ENCODE measurements at regions not wholly inside any gene's neighbourhood (a gene's known extent, or its start where the extent isn't known, plus 50 kb on each side); places are given as distances from the start of the nearest gene placed in this dataset.

DNA sequence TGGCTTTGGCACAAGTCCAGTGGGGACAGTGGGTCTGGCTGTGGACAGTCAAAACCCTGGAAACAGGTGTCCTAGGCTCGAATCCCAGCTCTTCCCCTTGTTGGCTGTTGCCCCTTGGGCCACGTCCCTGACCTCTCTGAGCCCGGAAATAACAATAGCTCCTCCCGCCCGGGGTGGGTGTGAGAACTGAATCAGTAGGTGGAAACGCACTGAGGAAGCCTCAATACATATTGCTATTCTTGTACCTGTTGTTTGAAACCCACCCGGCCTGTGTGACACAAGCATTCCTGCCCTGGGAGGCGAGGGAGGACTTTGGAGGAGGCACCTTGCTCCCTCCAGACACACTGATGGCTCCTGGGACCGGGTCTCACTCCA, 134.1 kb downstream of the OLFM1 start:
- peaks cover 1 to 3% of the 10 kb centered on the region in 2 donors for H3K9me3 ChIP-seq (ENCODE audit: control insufficient read depth in 2 of 2, insufficient read depth in 1 of 2, low read length in 1 of 2)
- peaks cover 0 to 21% of the 10 kb centered on the region in 2 donors for H3K4me1 ChIP-seq (ENCODE audit: control insufficient read depth in 2 of 2, insufficient read depth in 2 of 2, low read length in 2 of 2)
- H3K27me3 ChIP-seq (ENCODE audit: control insufficient read depth in 2 of 2, insufficient read depth in 1 of 2, low read length in 1 of 2), result peaks cover 0 to 9% of the 10 kb centered on the region in 2 donors
- no peaks in the 10 kb centered on the region for H3K36me3 ChIP-seq (ENCODE audit: control insufficient read depth in 2 of 2, insufficient read depth in 2 of 2, low read length in 1 of 2)
- DNase-seq (ENCODE audit: low read depth in 6 of 9, low spot score in 9 of 9), result no peak
- no peak overlapping the region for H3K27ac ChIP-seq (ENCODE audit: low read depth in 1 of 2, low read length in 1 of 2)
- no peak overlapping the region for H3K4me3 ChIP-seq (ENCODE audit: low read length in 2 of 2)
- WGBS, result 82% methylated on average over 9 of the region's 9 CpGs

DNA sequence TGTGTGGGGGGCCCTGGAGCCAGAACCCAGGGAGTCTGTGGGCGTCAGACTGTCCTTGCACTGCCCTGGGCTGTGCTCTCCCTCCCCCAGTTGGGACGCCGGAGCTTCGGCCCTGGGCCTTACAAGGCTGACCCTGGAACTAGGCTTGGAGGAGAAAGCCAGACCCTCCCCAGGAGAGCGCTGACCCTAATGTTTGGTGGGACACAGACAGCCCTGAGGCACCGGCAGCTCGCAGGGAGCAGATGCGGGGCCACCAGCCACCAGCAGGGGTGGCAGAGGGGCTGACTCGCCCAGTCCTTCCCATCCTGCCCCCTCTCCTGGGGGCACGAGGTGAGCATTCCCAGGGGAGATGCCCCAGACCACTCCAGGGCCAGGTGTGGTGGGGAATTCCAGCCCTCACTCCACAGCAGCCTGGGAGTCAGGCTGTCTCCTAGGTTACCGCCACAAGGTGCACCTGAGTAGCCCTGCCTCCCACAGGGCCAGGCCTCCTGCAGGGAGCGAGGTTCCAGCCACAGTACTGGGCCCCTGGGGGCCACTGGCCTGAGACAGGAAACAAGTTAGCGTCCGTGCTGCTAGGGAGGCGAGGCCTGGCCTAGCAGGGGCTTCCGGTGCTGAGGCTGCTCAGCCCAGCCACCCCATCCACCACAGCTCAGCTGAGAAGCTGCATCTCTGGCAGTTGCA, 134.6 kb downstream of the OLFM1 start:
- H3K4me3 ChIP-seq (ENCODE audit: low read length in 2 of 2), result no peak overlapping the region
- peaks cover 1 to 3% of the 10 kb centered on the region in 2 donors for H3K9me3 ChIP-seq (ENCODE audit: control insufficient read depth in 2 of 2, insufficient read depth in 1 of 2, low read length in 1 of 2)
- no peak overlapping the region for H3K27ac ChIP-seq (ENCODE audit: low read depth in 1 of 2, low read length in 1 of 2)
- WGBS, result 74% methylated on average over 16 of the region's 16 CpGs
- no peaks in the 10 kb centered on the region for H3K36me3 ChIP-seq (ENCODE audit: control insufficient read depth in 2 of 2, insufficient read depth in 2 of 2, low read length in 1 of 2)
- no peak for DNase-seq (ENCODE audit: low read depth in 6 of 9, low spot score in 9 of 9)
- peaks cover 0 to 21% of the 10 kb centered on the region in 2 donors for H3K4me1 ChIP-seq (ENCODE audit: control insufficient read depth in 2 of 2, insufficient read depth in 2 of 2, low read length in 2 of 2)
- peaks cover 0 to 9% of the 10 kb centered on the region in 2 donors for H3K27me3 ChIP-seq (ENCODE audit: control insufficient read depth in 2 of 2, insufficient read depth in 1 of 2, low read length in 1 of 2)

- no peak for DNase-seq (ENCODE audit: low read depth in 6 of 9, low spot score in 9 of 9)
- Histone ChIP-seq H3K27me3 (ENCODE audit: control insufficient read depth in 2 of 2, insufficient read depth in 1 of 2, low read length in 1 of 2) (peaks cover 0 to 4% of the 10 kb centered on the region in 2 donors), H3K36me3 (ENCODE audit: control insufficient read depth in 2 of 2, insufficient read depth in 2 of 2, low read length in 1 of 2) (no peaks in the 10 kb centered on the region), H3K27ac (ENCODE audit: low read depth in 1 of 2, low read length in 1 of 2) (no peak overlapping the region), H3K4me3 (ENCODE audit: low read length in 2 of 2) (no peak overlapping the region), H3K4me1 (ENCODE audit: control insufficient read depth in 2 of 2, insufficient read depth in 2 of 2, low read length in 2 of 2) (peaks cover 0 to 18% of the 10 kb centered on the region in 2 donors), H3K9me3 (ENCODE audit: control insufficient read depth in 2 of 2, insufficient read depth in 1 of 2, low read length in 1 of 2) (peaks cover 1 to 3% of the 10 kb centered on the region in 2 donors)
- 92% methylated on average over 30 of the region's 30 CpGs for WGBS
Observed at GRCh38 chr9:135222881-135223760, 135.7 kb downstream of the OLFM1 start.

- no peaks in the 10 kb centered on the region for H3K36me3 ChIP-seq (ENCODE audit: control insufficient read depth in 2 of 2, insufficient read depth in 2 of 2, low read length in 1 of 2)
- no peaks in the 10 kb centered on the region for H3K27me3 ChIP-seq (ENCODE audit: control insufficient read depth in 2 of 2, insufficient read depth in 1 of 2, low read length in 1 of 2)
- no peak overlapping the region for H3K27ac ChIP-seq (ENCODE audit: low read depth in 1 of 2, low read length in 1 of 2)
- WGBS, result 93% methylated on average over 11 of the region's 11 CpGs
- peaks cover 0 to 11% of the 10 kb centered on the region in 2 donors for H3K4me1 ChIP-seq (ENCODE audit: control insufficient read depth in 2 of 2, insufficient read depth in 2 of 2, low read length in 2 of 2)
- H3K9me3 ChIP-seq (ENCODE audit: control insufficient read depth in 2 of 2, insufficient read depth in 1 of 2, low read length in 1 of 2), result peaks cover 1 to 3% of the 10 kb centered on the region in 2 donors
- H3K4me3 ChIP-seq (ENCODE audit: low read length in 2 of 2), result no peak overlapping the region
- no peak for DNase-seq (ENCODE audit: low read depth in 6 of 9, low spot score in 9 of 9)
Observed at GRCh38 chr9:135223831-135224230, 136.4 kb downstream of the OLFM1 start.

GRCh38 chr9:135224286-135224877, 136.9 kb downstream of the OLFM1 start:
- no peak for DNase-seq (ENCODE audit: low read depth in 6 of 9, low spot score in 9 of 9)
- no peak overlapping the region for H3K27ac ChIP-seq (ENCODE audit: low read depth in 1 of 2, low read length in 1 of 2)
- H3K4me3 ChIP-seq (ENCODE audit: low read length in 2 of 2), result no peak overlapping the region
- peaks cover 1 to 3% of the 10 kb centered on the region in 2 donors for H3K9me3 ChIP-seq (ENCODE audit: control insufficient read depth in 2 of 2, insufficient read depth in 1 of 2, low read length in 1 of 2)
- H3K27me3 ChIP-seq (ENCODE audit: control insufficient read depth in 2 of 2, insufficient read depth in 1 of 2, low read length in 1 of 2), result no peaks in the 10 kb centered on the region
- peaks cover 0 to 10% of the 10 kb centered on the region in 2 donors for H3K4me1 ChIP-seq (ENCODE audit: control insufficient read depth in 2 of 2, insufficient read depth in 2 of 2, low read length in 2 of 2)
- 81% methylated on average over 12 of the region's 12 CpGs for WGBS
- no peaks in the 10 kb centered on the region for H3K36me3 ChIP-seq (ENCODE audit: control insufficient read depth in 2 of 2, insufficient read depth in 2 of 2, low read length in 1 of 2)

DNA sequence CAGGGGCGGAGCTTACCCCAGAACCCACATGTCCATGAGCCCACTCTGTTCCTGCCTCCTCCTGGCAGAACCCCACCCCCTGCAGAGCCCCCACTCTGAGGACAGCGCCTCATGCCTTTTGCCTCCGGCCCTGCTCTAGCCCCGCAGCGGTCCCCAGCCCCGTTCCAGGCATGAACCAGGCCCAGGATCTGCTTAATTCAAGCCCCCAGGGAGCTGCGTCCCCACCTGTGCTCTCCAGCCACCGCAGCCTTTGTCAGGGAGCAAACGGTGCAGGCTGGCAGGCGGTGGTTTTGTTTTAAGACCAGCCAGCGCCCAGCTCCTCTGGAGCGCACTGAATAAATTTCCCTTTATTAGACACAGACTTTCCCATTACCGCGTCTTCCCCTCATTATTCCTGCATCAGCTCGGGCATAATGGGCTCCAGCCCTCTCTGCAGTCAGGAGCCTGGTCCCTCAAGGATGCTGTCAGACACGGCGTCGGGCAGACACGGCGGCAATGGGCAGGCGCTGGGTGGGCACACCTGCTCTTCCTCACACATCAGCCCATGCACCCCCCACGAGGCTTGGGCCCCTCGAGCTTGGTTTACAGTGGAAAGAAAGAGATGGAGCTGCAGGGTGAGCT, 137.6 kb downstream of the OLFM1 start:
- peaks cover 1 to 3% of the 10 kb centered on the region in 2 donors for H3K9me3 ChIP-seq (ENCODE audit: control insufficient read depth in 2 of 2, insufficient read depth in 1 of 2, low read length in 1 of 2)
- no peak overlapping the region for H3K4me3 ChIP-seq (ENCODE audit: low read length in 2 of 2)
- 89% methylated on average over 23 of the region's 23 CpGs for WGBS
- H3K27ac ChIP-seq (ENCODE audit: low read depth in 1 of 2, low read length in 1 of 2), result no peak overlapping the region
- DNase-seq (ENCODE audit: low read depth in 6 of 9, low spot score in 9 of 9), result no peak
- no peaks in the 10 kb centered on the region for H3K27me3 ChIP-seq (ENCODE audit: control insufficient read depth in 2 of 2, insufficient read depth in 1 of 2, low read length in 1 of 2)
- H3K4me1 ChIP-seq (ENCODE audit: control insufficient read depth in 2 of 2, insufficient read depth in 2 of 2, low read length in 2 of 2), result peaks cover 0 to 10% of the 10 kb centered on the region in 2 donors
- H3K36me3 ChIP-seq (ENCODE audit: control insufficient read depth in 2 of 2, insufficient read depth in 2 of 2, low read length in 1 of 2), result no peaks in the 10 kb centered on the region

DNA sequence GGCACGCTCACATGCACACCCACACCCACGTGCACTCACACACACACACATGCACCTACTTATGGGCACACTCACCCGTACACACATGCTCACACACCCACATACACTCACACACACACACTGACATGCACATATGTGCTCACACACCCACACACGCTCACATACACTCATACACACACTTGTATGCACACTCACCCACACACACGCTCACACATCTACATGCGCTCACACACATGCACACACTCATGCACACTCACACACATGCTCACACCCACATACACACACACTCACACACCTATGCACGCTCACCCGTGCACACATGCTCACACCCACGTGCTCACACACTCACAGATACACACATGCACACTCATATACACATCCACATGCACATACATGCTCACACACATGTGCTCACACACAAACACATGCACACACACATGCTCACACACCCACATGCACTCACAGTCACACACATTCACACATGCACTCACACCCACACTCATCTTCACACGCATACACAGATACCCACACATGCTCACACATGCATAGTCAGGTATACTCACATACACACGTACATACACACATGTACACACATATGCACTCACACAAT, 138.3 kb downstream of the OLFM1 start:
- peaks cover 1 to 3% of the 10 kb centered on the region in 2 donors for H3K9me3 ChIP-seq (ENCODE audit: control insufficient read depth in 2 of 2, insufficient read depth in 1 of 2, low read length in 1 of 2)
- no peak overlapping the region for H3K4me3 ChIP-seq (ENCODE audit: low read length in 2 of 2)
- H3K27ac ChIP-seq (ENCODE audit: low read depth in 1 of 2, low read length in 1 of 2), result no peak overlapping the region
- no peak for DNase-seq (ENCODE audit: low read depth in 6 of 9, low spot score in 9 of 9)
- H3K27me3 ChIP-seq (ENCODE audit: control insufficient read depth in 2 of 2, insufficient read depth in 1 of 2, low read length in 1 of 2), result no peaks in the 10 kb centered on the region
- no peaks in the 10 kb centered on the region for H3K36me3 ChIP-seq (ENCODE audit: control insufficient read depth in 2 of 2, insufficient read depth in 2 of 2, low read length in 1 of 2)
- 97% methylated on average over 11 of the region's 11 CpGs for WGBS
- H3K4me1 ChIP-seq (ENCODE audit: control insufficient read depth in 2 of 2, insufficient read depth in 2 of 2, low read length in 2 of 2), result peaks cover 0 to 10% of the 10 kb centered on the region in 2 donors

DNA sequence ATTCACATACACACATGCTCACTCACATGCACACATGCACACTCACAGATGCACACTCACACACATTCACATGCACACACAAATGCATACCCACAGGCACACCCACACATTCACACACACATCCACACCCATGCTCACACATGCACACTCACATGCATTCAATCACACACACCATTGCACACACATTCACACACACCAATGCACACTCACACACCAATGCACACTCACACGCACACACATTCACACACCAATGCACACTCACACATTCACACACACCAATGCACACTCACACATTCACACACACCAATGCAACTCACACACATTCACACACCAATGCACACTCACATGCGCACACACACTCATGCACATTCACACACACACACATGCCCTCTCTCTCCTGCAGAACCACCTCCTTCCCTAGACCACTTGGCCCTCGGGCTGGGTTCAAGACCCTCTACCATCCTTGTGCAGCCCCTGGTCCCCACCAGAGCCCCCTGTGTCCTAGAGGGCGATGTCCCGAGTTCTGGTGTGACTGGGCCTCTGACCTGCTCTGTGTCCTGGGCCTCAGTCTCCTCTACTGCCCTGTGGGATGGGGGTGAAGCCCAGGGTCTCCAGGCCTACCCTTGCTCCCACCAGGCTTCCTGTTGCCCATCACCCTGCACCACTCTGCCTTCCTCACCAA, 139.0 kb downstream of the OLFM1 start:
- H3K36me3 ChIP-seq (ENCODE audit: control insufficient read depth in 2 of 2, insufficient read depth in 2 of 2, low read length in 1 of 2), result no peaks in the 10 kb centered on the region
- H3K27me3 ChIP-seq (ENCODE audit: control insufficient read depth in 2 of 2, insufficient read depth in 1 of 2, low read length in 1 of 2), result no peaks in the 10 kb centered on the region
- WGBS, result 96% methylated on average over 5 of the region's 5 CpGs
- peaks cover 1 to 3% of the 10 kb centered on the region in 2 donors for H3K9me3 ChIP-seq (ENCODE audit: control insufficient read depth in 2 of 2, insufficient read depth in 1 of 2, low read length in 1 of 2)
- peaks cover 0 to 10% of the 10 kb centered on the region in 2 donors for H3K4me1 ChIP-seq (ENCODE audit: control insufficient read depth in 2 of 2, insufficient read depth in 2 of 2, low read length in 2 of 2)
- no peak for DNase-seq (ENCODE audit: low read depth in 6 of 9, low spot score in 9 of 9)
- no peak overlapping the region for H3K27ac ChIP-seq (ENCODE audit: low read depth in 1 of 2, low read length in 1 of 2)
- H3K4me3 ChIP-seq (ENCODE audit: low read length in 2 of 2), result no peak overlapping the region

Data from thymus (tissue), 11 donors.